ENCODE measurements at regions not wholly inside any gene's neighbourhood (a gene's known extent, or its start where the extent isn't known, plus 50 kb on each side); places are given as distances from the start of the nearest gene placed in this dataset.

GRCh38 chr1:99566290-99567021, 79.5 kb upstream of the PALMD start:
- H3K9me3 Mint-ChIP-seq, result peaks cover 3% of the 10 kb centered on the region
- H3K27ac Mint-ChIP-seq, result no peak overlapping the region
- no peaks in the 10 kb centered on the region for H3K4me1 Mint-ChIP-seq
- H3K36me3 Mint-ChIP-seq, result no peaks in the 10 kb centered on the region
- ATAC-seq (ENCODE audit: low read depth), result no peak
- H3K4me3 Mint-ChIP-seq, result no peak overlapping the region
- H3K27me3 Mint-ChIP-seq, result no peaks in the 10 kb centered on the region
- no peak for DNase-seq (ENCODE audit: low spot score in 2 of 2)

GRCh38 chr1:99570486-99571089, 75.3 kb upstream of the PALMD start:
- H3K36me3 Mint-ChIP-seq, result no peaks in the 10 kb centered on the region
- no peaks in the 10 kb centered on the region for H3K4me1 Mint-ChIP-seq
- no peaks in the 10 kb centered on the region for H3K9me3 Mint-ChIP-seq
- H3K27ac Mint-ChIP-seq, result no peak overlapping the region
- H3K4me3 Mint-ChIP-seq, result no peak overlapping the region
- H3K27me3 Mint-ChIP-seq, result no peaks in the 10 kb centered on the region
- ATAC-seq (ENCODE audit: low read depth) (no peak), DNase-seq (ENCODE audit: low spot score in 2 of 2) (no peak)

DNA sequence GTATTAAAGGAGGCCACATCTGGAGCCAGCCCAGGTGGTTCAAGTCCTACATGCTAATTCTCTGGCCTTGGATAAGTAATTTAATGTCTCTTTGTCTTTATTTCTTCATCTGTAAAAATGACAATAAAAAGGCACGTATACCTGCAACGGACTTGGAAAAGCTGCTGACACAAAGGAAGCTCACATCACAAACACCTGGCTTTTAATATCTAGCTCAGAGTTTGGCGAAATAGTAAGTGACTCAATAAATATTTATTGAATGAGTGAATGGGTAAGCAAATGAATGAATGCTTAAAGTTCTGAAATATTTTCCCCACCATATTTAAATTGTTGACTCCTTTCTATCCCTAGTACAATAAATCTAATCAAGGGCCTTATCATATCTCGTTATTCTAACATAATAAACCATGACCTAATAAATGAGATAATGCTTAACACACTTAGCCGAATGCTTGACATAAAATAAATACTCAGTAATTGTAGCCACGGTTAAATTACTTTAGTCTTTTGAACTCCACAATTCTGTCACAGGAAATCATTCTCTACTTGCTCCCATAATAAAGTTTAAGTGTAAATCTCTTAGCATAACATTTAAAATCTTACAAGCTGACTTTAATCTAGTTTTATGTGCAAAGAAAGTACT, 74.7 kb upstream of the PALMD start:
- H3K4me1 Mint-ChIP-seq, result no peaks in the 10 kb centered on the region
- no peak for ATAC-seq (ENCODE audit: low read depth)
- no peak overlapping the region for H3K4me3 Mint-ChIP-seq
- DNase-seq (ENCODE audit: low spot score in 2 of 2), result no peak
- H3K27ac Mint-ChIP-seq, result no peak overlapping the region
- no peaks in the 10 kb centered on the region for H3K36me3 Mint-ChIP-seq
- no peaks in the 10 kb centered on the region for H3K27me3 Mint-ChIP-seq
- H3K9me3 Mint-ChIP-seq, result no peaks in the 10 kb centered on the region

DNA sequence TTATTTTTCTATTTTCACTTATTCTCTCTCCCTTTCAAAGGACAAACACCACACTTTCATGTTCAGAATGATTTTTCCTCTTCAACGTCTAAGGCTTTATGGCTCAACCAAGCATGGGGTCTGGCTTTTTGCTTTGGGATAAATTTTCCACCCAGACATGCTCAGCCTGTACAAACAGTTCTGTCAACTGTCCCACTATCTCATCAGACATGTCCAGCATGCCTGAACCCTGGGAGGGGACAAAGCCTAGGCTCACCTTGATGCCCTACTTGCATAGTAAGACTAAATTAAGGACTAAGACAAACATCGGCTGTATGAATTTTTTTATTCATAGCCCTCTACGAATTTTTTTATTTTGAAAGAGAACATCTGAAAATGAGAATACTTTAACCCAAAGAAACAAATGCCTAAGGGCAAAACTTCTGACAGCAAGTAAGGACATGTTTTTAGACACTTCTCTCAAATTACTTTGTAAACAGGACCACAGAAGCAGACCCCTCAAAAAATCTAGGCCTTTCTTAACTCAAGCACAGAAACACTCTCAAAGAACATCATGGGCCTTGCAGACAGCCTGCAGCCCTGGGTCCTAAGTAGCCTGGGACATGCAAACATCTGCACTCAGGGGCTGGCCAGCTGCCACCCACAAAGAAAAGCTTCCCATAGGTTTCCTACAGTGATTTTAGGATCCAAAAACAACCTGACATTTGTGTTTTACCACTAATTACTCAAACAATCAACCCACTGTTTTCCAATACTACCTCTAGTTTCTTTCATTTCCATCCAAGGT, 72.3 kb upstream of the PALMD start:
- Mint-ChIP-seq H3K4me3 (no peak overlapping the region), H3K27ac (no peak overlapping the region), H3K9me3 (no peaks in the 10 kb centered on the region), H3K27me3 (no peaks in the 10 kb centered on the region), H3K36me3 (no peaks in the 10 kb centered on the region), H3K4me1 (no peaks in the 10 kb centered on the region)
- DNase-seq (ENCODE audit: low spot score in 2 of 2) (no peak), ATAC-seq (ENCODE audit: low read depth) (no peak)

- Mint-ChIP-seq H3K27ac (no peak overlapping the region), H3K36me3 (no peaks in the 10 kb centered on the region), H3K4me1 (no peaks in the 10 kb centered on the region)
Measured at GRCh38 chr1:99577313-99577712, 68.6 kb upstream of the PALMD start.

GRCh38 chr1:99579691-99580172, 66.2 kb upstream of the PALMD start:
- Mint-ChIP-seq H3K27me3 (no peaks in the 10 kb centered on the region), H3K27ac (no peak overlapping the region), H3K4me1 (no peaks in the 10 kb centered on the region), H3K36me3 (no peaks in the 10 kb centered on the region), H3K4me3 (no peak overlapping the region), H3K9me3 (peaks cover 2% of the 10 kb centered on the region)
- DNase-seq (ENCODE audit: low spot score in 2 of 2) (no peak), ATAC-seq (ENCODE audit: low read depth) (no peak)

More at GRCh38 chr1:99577313-99577712, 68.6 kb upstream of the PALMD start:
- ATAC-seq (ENCODE audit: low read depth) (no peak), DNase-seq (ENCODE audit: low spot score in 2 of 2) (no peak)
- H3K9me3 Mint-ChIP-seq, result no peaks in the 10 kb centered on the region
- H3K27me3 Mint-ChIP-seq, result no peaks in the 10 kb centered on the region
- no peak overlapping the region for H3K4me3 Mint-ChIP-seq

- Mint-ChIP-seq H3K36me3 (no peaks in the 10 kb centered on the region), H3K27ac (no peak overlapping the region), H3K4me1 (no peaks in the 10 kb centered on the region), H3K9me3 (peaks cover 2% of the 10 kb centered on the region), H3K4me3 (no peak overlapping the region), H3K27me3 (no peaks in the 10 kb centered on the region)
- ATAC-seq (ENCODE audit: low read depth) (no peak), DNase-seq (ENCODE audit: low spot score in 2 of 2) (no peak)
Measured at GRCh38 chr1:99580451-99580850, 65.5 kb upstream of the PALMD start.

GRCh38 chr1:99587008-99587407, 58.9 kb upstream of the PALMD start:
- H3K9me3 Mint-ChIP-seq, result peaks cover 2% of the 10 kb centered on the region
- H3K27me3 Mint-ChIP-seq, result peaks cover 2% of the 10 kb centered on the region
- no peak overlapping the region for H3K4me3 Mint-ChIP-seq
- DNase-seq (ENCODE audit: low spot score in 2 of 2) (no peak), ATAC-seq (ENCODE audit: low read depth) (no peak)
- H3K27ac Mint-ChIP-seq, result no peak overlapping the region
- H3K4me1 Mint-ChIP-seq, result no peaks in the 10 kb centered on the region
- H3K36me3 Mint-ChIP-seq, result no peaks in the 10 kb centered on the region

DNA sequence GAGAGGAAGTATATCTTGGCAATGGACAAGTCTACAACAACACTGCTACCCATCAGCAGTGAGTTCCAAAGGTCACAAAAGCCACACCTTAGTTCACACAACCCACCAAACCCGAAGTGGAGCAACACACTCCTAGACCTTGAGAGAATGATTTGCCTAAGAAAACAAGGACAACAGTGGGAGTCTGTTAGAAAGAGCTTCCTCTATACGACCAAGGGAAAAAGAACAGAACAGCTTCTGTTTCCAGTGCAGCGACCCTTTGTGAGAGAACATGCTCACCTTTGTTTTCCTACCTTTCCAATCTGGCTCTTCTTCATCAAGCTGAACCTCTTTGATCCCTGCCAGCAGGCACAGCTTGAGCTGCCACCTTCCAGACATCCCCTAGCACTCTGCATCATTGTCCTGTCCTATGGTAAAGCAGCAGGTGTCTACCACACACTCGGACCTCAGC, 56.7 kb upstream of the PALMD start:
- Mint-ChIP-seq H3K4me1 (no peaks in the 10 kb centered on the region), H3K27ac (no peak overlapping the region), H3K36me3 (no peaks in the 10 kb centered on the region), H3K27me3 (peaks cover 2% of the 10 kb centered on the region), H3K4me3 (no peak overlapping the region), H3K9me3 (peaks cover 1% of the 10 kb centered on the region)
- DNase-seq (ENCODE audit: low spot score in 2 of 2) (no peak), ATAC-seq (ENCODE audit: low read depth) (no peak)

GRCh38 chr1:99590578-99591209, 55.2 kb upstream of the PALMD start:
- no peak overlapping the region for H3K4me3 Mint-ChIP-seq
- H3K9me3 Mint-ChIP-seq, result peaks cover 1% of the 10 kb centered on the region
- H3K36me3 Mint-ChIP-seq, result no peaks in the 10 kb centered on the region

GRCh38 chr1:99591886-99592285, 54.0 kb upstream of the PALMD start:
- Mint-ChIP-seq H3K27me3 (peaks cover 3% of the 10 kb centered on the region), H3K9me3 (peaks cover 1% of the 10 kb centered on the region), H3K4me1 (no peaks in the 10 kb centered on the region), H3K36me3 (no peaks in the 10 kb centered on the region), H3K4me3 (no peak overlapping the region), H3K27ac (no peak overlapping the region)
- DNase-seq (ENCODE audit: low spot score in 2 of 2), result no peak
- ATAC-seq (ENCODE audit: low read depth), result no peak

More at GRCh38 chr1:99590578-99591209, 55.2 kb upstream of the PALMD start:
- Mint-ChIP-seq H3K27me3 (peaks cover 2% of the 10 kb centered on the region), H3K4me1 (no peaks in the 10 kb centered on the region), H3K27ac (no peak overlapping the region)
- no peak for DNase-seq (ENCODE audit: low spot score in 2 of 2)
- ATAC-seq (ENCODE audit: low read depth), result no peak

- peaks cover 3% of the 10 kb centered on the region for H3K27me3 Mint-ChIP-seq
- H3K9me3 Mint-ChIP-seq, result peaks cover 1% of the 10 kb centered on the region
- H3K4me1 Mint-ChIP-seq, result no peaks in the 10 kb centered on the region
- no peak for ATAC-seq (ENCODE audit: low read depth)
- H3K36me3 Mint-ChIP-seq, result no peaks in the 10 kb centered on the region
- no peak overlapping the region for H3K27ac Mint-ChIP-seq
- H3K4me3 Mint-ChIP-seq, result no peak overlapping the region
- DNase-seq (ENCODE audit: low spot score in 2 of 2), result no peak
Measured at GRCh38 chr1:99594205-99594604, 51.7 kb upstream of the PALMD start.

GRCh38 chr1:99595041-99595440, 50.9 kb upstream of the PALMD start:
- no peaks in the 10 kb centered on the region for H3K36me3 Mint-ChIP-seq
- H3K4me1 Mint-ChIP-seq, result no peaks in the 10 kb centered on the region
- H3K27ac Mint-ChIP-seq, result no peak overlapping the region
- H3K4me3 Mint-ChIP-seq, result no peak overlapping the region
- no peak for DNase-seq (ENCODE audit: low spot score in 2 of 2)
- H3K27me3 Mint-ChIP-seq, result peaks cover 3% of the 10 kb centered on the region
- ATAC-seq (ENCODE audit: low read depth), result no peak
- H3K9me3 Mint-ChIP-seq, result peaks cover 1% of the 10 kb centered on the region

Data from memory B cell (primary cell).